SH-SY5Y (cell line): ENCODE measurements at regions not wholly inside any gene's neighbourhood (a gene's known extent, or its start where the extent isn't known, plus 50 kb on each side); places are given as distances from the start of the nearest gene placed in this dataset.

Experiments
- GATA2 ChIP-seq: IDR thresholded peaks from 2 replicates; pipeline ENCODE4 v1.6.1; 2011; ENCODE audit warnings: mild to moderate bottlenecking, low read depth, low read length
- GATA3 ChIP-seq: IDR thresholded peaks from 2 replicates; pipeline ENCODE4 v1.6.1; 2011; ENCODE audit warnings: low read depth, mild to moderate bottlenecking, low read length, moderate library complexity

DNA sequence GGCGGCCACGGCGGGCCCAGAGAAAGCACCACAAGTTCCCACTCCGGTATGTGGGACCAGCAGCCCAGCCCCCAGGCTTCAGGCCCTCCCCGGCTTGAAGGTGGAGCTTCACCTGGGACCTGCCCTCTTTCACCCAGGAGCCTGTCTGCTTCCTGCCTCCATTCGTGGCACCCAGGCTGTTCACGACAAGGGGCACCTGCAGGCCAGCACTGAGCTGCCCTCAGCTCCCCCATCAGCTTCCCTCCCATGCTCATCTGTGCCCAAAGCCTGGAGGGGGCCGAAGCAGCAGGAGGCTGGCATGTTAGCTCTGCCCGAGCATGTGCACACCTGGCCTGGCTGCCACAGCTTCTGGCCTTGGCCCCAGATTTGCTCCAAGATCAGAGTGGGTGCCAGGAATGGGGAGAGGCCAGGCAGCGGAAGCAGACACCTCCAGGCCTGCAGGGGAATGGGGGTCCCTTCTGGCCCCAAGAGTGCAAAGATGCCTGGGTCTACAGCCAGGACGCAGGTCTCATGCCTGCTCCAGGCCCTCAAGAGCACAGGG is 312.4 kb upstream of the SYT4 start:
- TF ChIP-seq GATA2 (no peak), GATA3 (no peak)
